K562 (cell line): ENCODE measurements at regions not wholly inside any gene's neighbourhood (a gene's known extent, or its start where the extent isn't known, plus 50 kb on each side); places are given as distances from the start of the nearest gene placed in this dataset.

Source experiments
- C11orf30 ChIP-seq: fragments of 450-650 bp; IDR thresholded peaks from 2 replicates; pipeline ENCODE4 v1.6.1; 2016; ENCODE audit warnings: low read depth, mild to moderate bottlenecking
- CHD2 ChIP-seq: IDR thresholded peaks from 2 replicates; pipeline ENCODE4 v1.6.1; 2011; ENCODE audit warnings: low read depth, low read length
- CHD4 ChIP-seq: fragments of 200-600 bp; sonication (generic); IDR thresholded peaks from 3 replicates; pipeline ENCODE4 v1.6.1; 2012; ENCODE audit warnings: low read depth, mild to moderate bottlenecking, mixed read lengths, low read length, inconsistent platforms; ENCODE audit not compliant: insufficient read depth, insufficient replicate concordance, poor library complexity, severe bottlenecking
- ETV5 ChIP-seq: sonication (generic); formaldehyde crosslinking; IDR thresholded peaks from 2 replicates; pipeline ENCODE4 v1.4.0; 2020; ENCODE audit warnings: low read depth, mild to moderate bottlenecking, missing genetic modification reagents
- HDAC2 ChIP-seq: fragments of 450-650 bp; IDR thresholded peaks from 2 replicates; pipeline ENCODE4 v1.6.1; 2016; ENCODE audit warnings: mild to moderate bottlenecking
- HMG20A ChIP-seq: fragments of 450-650 bp; formaldehyde crosslinking; conservative IDR thresholded peaks from 2 replicates; pipeline ENCODE4 v1.4.0; 2020; ENCODE audit warnings: mild to moderate bottlenecking, mixed read lengths
- RFX7 ChIP-seq: fragments of 250-450 bp; sonication (Bioruptor Pico); IDR thresholded peaks from 2 replicates; pipeline ENCODE4 v1.5.1; 2021; ENCODE audit warnings: mild to moderate bottlenecking
- SIN3A ChIP-seq, 2 experiments: fragments of 150-350 bp in 1 of 2; IDR thresholded peaks; 2 replicates each; pipeline ENCODE4 v1.6.1; 2011 to 2016; ENCODE audit warnings: borderline replicate concordance in 2 of 2, low read depth in 2 of 2, low read length in 2 of 2, mild to moderate bottlenecking in 2 of 2, moderate library complexity in 2 of 2; ENCODE audit not compliant: control insufficient read depth in 1 of 2
- SMARCA5 ChIP-seq: fragments of 450-650 bp; IDR thresholded peaks from 2 replicates; pipeline ENCODE4 v1.6.1; 2016
- TF ChIP-seq, protein P1 (sequence below): fragments of 450-650 bp; IDR thresholded peaks from 2 replicates; pipeline ENCODE4 v1.6.1; 2016; ENCODE audit warnings: mild to moderate bottlenecking, moderate library complexity
- TF ChIP-seq, protein P2 (sequence below): sonication (generic); formaldehyde crosslinking; IDR thresholded peaks from 2 replicates; pipeline ENCODE4 v1.8.0; 2023; ENCODE audit warnings: missing genetic modification reagents, mild to moderate bottlenecking, borderline replicate concordance

DNA sequence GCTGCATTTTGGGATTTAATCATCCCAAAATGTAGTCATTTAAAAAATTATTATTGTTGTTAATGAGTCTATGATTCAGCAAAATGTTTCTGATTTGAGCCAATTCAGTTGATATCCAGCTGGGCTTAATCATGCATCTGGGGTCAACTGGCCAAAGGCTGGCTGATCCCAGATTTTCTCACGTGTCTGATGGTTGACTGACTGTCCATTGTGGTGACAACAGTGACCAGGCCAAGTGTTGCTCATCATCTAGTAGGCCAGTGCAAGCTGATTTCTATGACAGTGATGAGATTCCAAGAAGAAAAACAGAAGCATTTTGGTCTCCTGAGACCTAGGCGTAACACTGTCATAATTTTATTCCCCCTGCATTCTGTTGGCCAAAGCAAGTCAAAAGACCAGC, 80.1 kb upstream of the ZC3H11B start (continued):
- TF ChIP-seq, protein P1, sequence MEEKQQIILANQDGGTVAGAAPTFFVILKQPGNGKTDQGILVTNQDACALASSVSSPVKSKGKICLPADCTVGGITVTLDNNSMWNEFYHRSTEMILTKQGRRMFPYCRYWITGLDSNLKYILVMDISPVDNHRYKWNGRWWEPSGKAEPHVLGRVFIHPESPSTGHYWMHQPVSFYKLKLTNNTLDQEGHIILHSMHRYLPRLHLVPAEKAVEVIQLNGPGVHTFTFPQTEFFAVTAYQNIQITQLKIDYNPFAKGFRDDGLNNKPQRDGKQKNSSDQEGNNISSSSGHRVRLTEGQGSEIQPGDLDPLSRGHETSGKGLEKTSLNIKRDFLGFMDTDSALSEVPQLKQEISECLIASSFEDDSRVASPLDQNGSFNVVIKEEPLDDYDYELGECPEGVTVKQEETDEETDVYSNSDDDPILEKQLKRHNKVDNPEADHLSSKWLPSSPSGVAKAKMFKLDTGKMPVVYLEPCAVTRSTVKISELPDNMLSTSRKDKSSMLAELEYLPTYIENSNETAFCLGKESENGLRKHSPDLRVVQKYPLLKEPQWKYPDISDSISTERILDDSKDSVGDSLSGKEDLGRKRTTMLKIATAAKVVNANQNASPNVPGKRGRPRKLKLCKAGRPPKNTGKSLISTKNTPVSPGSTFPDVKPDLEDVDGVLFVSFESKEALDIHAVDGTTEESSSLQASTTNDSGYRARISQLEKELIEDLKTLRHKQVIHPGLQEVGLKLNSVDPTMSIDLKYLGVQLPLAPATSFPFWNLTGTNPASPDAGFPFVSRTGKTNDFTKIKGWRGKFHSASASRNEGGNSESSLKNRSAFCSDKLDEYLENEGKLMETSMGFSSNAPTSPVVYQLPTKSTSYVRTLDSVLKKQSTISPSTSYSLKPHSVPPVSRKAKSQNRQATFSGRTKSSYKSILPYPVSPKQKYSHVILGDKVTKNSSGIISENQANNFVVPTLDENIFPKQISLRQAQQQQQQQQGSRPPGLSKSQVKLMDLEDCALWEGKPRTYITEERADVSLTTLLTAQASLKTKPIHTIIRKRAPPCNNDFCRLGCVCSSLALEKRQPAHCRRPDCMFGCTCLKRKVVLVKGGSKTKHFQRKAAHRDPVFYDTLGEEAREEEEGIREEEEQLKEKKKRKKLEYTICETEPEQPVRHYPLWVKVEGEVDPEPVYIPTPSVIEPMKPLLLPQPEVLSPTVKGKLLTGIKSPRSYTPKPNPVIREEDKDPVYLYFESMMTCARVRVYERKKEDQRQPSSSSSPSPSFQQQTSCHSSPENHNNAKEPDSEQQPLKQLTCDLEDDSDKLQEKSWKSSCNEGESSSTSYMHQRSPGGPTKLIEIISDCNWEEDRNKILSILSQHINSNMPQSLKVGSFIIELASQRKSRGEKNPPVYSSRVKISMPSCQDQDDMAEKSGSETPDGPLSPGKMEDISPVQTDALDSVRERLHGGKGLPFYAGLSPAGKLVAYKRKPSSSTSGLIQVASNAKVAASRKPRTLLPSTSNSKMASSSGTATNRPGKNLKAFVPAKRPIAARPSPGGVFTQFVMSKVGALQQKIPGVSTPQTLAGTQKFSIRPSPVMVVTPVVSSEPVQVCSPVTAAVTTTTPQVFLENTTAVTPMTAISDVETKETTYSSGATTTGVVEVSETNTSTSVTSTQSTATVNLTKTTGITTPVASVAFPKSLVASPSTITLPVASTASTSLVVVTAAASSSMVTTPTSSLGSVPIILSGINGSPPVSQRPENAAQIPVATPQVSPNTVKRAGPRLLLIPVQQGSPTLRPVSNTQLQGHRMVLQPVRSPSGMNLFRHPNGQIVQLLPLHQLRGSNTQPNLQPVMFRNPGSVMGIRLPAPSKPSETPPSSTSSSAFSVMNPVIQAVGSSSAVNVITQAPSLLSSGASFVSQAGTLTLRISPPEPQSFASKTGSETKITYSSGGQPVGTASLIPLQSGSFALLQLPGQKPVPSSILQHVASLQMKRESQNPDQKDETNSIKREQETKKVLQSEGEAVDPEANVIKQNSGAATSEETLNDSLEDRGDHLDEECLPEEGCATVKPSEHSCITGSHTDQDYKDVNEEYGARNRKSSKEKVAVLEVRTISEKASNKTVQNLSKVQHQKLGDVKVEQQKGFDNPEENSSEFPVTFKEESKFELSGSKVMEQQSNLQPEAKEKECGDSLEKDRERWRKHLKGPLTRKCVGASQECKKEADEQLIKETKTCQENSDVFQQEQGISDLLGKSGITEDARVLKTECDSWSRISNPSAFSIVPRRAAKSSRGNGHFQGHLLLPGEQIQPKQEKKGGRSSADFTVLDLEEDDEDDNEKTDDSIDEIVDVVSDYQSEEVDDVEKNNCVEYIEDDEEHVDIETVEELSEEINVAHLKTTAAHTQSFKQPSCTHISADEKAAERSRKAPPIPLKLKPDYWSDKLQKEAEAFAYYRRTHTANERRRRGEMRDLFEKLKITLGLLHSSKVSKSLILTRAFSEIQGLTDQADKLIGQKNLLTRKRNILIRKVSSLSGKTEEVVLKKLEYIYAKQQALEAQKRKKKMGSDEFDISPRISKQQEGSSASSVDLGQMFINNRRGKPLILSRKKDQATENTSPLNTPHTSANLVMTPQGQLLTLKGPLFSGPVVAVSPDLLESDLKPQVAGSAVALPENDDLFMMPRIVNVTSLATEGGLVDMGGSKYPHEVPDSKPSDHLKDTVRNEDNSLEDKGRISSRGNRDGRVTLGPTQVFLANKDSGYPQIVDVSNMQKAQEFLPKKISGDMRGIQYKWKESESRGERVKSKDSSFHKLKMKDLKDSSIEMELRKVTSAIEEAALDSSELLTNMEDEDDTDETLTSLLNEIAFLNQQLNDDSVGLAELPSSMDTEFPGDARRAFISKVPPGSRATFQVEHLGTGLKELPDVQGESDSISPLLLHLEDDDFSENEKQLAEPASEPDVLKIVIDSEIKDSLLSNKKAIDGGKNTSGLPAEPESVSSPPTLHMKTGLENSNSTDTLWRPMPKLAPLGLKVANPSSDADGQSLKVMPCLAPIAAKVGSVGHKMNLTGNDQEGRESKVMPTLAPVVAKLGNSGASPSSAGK: no peak
- no peak for TF ChIP-seq C11orf30
- TF ChIP-seq CHD2: no peak
- TF ChIP-seq, protein P2, sequence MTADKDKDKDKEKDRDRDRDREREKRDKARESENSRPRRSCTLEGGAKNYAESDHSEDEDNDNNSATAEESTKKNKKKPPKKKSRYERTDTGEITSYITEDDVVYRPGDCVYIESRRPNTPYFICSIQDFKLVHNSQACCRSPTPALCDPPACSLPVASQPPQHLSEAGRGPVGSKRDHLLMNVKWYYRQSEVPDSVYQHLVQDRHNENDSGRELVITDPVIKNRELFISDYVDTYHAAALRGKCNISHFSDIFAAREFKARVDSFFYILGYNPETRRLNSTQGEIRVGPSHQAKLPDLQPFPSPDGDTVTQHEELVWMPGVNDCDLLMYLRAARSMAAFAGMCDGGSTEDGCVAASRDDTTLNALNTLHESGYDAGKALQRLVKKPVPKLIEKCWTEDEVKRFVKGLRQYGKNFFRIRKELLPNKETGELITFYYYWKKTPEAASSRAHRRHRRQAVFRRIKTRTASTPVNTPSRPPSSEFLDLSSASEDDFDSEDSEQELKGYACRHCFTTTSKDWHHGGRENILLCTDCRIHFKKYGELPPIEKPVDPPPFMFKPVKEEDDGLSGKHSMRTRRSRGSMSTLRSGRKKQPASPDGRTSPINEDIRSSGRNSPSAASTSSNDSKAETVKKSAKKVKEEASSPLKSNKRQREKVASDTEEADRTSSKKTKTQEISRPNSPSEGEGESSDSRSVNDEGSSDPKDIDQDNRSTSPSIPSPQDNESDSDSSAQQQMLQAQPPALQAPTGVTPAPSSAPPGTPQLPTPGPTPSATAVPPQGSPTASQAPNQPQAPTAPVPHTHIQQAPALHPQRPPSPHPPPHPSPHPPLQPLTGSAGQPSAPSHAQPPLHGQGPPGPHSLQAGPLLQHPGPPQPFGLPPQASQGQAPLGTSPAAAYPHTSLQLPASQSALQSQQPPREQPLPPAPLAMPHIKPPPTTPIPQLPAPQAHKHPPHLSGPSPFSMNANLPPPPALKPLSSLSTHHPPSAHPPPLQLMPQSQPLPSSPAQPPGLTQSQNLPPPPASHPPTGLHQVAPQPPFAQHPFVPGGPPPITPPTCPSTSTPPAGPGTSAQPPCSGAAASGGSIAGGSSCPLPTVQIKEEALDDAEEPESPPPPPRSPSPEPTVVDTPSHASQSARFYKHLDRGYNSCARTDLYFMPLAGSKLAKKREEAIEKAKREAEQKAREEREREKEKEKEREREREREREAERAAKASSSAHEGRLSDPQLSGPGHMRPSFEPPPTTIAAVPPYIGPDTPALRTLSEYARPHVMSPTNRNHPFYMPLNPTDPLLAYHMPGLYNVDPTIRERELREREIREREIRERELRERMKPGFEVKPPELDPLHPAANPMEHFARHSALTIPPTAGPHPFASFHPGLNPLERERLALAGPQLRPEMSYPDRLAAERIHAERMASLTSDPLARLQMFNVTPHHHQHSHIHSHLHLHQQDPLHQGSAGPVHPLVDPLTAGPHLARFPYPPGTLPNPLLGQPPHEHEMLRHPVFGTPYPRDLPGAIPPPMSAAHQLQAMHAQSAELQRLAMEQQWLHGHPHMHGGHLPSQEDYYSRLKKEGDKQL (CRISPR knock-in tag): no peak
- no peak for TF ChIP-seq CHD4
- no peak for TF ChIP-seq RFX7
- TF ChIP-seq HDAC2: no peak
- no peak for TF ChIP-seq ETV5 (CRISPR knock-in tag)
- no peak for TF ChIP-seq HMG20A (CRISPR knock-in tag)
- TF ChIP-seq SIN3A (IDR thresholded peaks at IDR 0.05; ENCODE audit: borderline replicate concordance in 2 of 2, control insufficient read depth in 1 of 2, low read depth in 2 of 2, low read length in 2 of 2): no peak
- TF ChIP-seq SMARCA5: no peak
